Cardiac fibroblast (primary cell): ENCODE measurements at regions not wholly inside any gene's neighbourhood (a gene's known extent, or its start where the extent isn't known, plus 50 kb on each side); places are given as distances from the start of the nearest gene placed in this dataset.

Experiments
- DNase-seq, 2 donors: peaks; one replicate each; pipeline versions ENCODE4 v3.0.0 to v3.0.0-alpha.2; 2010; ENCODE audit warnings: low read depth in 2 of 2
- H3K4me3 ChIP-seq, 2 donors: replicated peaks in 1 of 2; 1 replicate in 1 of 2; 2 replicates in 1 of 2; pipeline ENCODE4 v1.5.1; 2011; ENCODE audit warnings: low read depth in 2 of 2, low read length in 2 of 2, mild to moderate bottlenecking in 2 of 2, moderate library complexity in 1 of 2
- TF ChIP-seq, protein P1 (sequence below): IDR thresholded peaks from one replicate; pipeline ENCODE4 v1.5.1; 2011; ENCODE audit warnings: low read depth, mild to moderate bottlenecking, low read length, inconsistent platforms

DNA sequence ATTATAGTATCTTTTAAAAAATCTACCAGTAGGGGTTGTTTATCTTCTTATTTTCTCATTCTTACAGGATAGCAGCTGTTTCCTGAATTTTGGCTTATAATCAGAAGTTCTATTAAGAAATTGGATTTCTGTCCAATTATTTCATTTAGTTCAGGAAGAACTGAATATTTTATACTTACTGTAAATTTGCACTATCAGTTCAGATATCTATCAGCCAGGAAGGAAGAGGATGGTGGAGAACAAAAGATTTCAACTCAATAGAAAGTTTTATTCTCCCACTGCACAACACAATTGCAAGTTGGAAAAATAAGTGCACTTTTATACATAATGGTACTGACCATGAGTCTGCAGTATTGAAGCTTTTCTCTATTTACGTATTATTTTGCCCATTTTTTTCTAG lies 400.9 kb downstream of the PLOD2 start:
- no peak overlapping the region for H3K4me3 ChIP-seq
- TF ChIP-seq, protein P1, sequence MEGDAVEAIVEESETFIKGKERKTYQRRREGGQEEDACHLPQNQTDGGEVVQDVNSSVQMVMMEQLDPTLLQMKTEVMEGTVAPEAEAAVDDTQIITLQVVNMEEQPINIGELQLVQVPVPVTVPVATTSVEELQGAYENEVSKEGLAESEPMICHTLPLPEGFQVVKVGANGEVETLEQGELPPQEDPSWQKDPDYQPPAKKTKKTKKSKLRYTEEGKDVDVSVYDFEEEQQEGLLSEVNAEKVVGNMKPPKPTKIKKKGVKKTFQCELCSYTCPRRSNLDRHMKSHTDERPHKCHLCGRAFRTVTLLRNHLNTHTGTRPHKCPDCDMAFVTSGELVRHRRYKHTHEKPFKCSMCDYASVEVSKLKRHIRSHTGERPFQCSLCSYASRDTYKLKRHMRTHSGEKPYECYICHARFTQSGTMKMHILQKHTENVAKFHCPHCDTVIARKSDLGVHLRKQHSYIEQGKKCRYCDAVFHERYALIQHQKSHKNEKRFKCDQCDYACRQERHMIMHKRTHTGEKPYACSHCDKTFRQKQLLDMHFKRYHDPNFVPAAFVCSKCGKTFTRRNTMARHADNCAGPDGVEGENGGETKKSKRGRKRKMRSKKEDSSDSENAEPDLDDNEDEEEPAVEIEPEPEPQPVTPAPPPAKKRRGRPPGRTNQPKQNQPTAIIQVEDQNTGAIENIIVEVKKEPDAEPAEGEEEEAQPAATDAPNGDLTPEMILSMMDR: no peak
- no peak for DNase-seq

DNA sequence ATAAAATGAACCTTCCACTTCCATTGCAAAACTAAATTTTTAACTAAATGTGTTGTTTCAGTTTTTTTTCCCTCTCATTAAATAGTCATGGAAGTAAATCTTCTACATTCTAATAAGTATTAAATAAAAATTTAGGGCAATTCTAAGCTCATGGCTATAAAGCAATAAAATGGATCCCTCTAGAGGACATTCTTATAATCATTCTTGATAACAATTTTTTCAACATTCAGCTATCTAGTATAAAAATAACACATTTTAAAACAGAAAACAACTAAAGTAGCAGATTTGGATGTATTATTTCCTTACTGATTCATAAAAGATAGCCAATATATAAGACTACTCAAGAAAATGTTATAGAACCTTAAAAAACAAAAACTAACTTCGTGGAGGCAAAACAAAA lies 393.1 kb downstream of the PLOD2 start:
- peak; percentile 19 to 21 for DNase-seq
- H3K4me3 ChIP-seq: no peak overlapping the region
- TF ChIP-seq, protein P1: peak; percentile 10

DNA sequence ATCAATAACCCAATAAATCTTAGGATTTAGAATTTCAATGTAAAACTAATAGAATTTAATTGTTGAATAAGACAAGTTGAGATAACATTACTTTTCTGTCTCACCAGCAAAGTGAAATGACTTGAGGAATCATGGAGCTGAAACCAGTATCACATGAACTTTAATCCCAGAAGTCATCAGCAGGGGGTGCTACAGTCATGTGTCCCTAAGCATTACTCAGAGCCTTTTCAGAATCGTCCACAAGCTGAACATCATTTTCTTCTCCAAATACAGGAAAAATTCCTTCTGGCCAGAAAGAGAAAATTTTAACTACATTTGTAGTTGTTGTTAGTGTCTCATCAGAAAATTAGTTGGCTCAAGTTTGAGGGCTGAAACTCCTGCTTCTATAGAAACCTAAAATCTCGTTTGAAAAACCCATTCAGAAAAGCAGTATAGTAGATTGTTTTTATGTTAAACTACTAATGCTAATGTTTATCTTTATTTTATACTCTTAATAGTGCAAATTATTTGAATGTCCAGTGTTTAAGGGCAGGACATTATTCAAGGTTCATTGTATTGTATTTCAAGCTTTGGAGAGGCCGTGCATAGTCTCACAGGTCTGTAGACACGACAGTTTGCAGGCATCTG lies 384.1 kb downstream of the PLOD2 start:
- TF ChIP-seq, protein P1: peak; percentile 67
- H3K4me3 ChIP-seq: no peak overlapping the region
- peak; percentile 84 to 86 for DNase-seq

DNA sequence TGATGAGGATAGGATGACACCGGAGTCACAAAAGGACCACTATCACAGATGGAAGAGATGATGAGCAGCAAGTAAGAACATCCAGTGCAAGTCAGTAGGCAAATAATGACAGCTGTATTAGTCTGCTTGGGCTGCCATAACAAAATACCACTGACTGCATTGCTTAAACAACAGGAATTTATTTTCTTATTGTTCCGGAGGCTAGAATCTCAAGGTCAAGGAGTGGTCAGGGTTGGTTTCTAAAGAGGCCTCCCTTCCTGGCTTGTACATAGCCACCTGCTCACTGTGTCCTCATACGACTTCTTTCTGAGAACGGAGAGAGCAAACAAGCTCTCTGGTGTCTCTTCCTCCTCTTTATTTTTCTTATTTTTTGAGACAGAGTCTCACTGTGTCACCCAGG lies 380.7 kb downstream of the PLOD2 start:
- TF ChIP-seq, protein P1: no peak
- DNase-seq: no peak
- no peak overlapping the region for H3K4me3 ChIP-seq

GRCh38 chr3:145785668-145786067 lies 375.3 kb downstream of the PLOD2 start:
- TF ChIP-seq, protein P1: no peak
- no peak for DNase-seq
- H3K4me3 ChIP-seq: no peak overlapping the region

GRCh38 chr3:145798007-145798406 lies 363.0 kb downstream of the PLOD2 start:
- no peak overlapping the region for H3K4me3 ChIP-seq
- no peak for DNase-seq
- TF ChIP-seq, protein P1: no peak
